Fibroblast of lung (primary cell): ENCODE measurements at regions not wholly inside any gene's neighbourhood (a gene's known extent, or its start where the extent isn't known, plus 50 kb on each side); places are given as distances from the start of the nearest gene placed in this dataset.

Experiments used
- DNase-seq, 2 donors: peaks; one replicate each; pipeline versions ENCODE4 v3.0.0 to v3.0.0-alpha.2; 2010; ENCODE audit warnings: low read depth in 2 of 2
- H2AFZ ChIP-seq: 2 replicates; pipeline ENCODE4 v1.5.1; 2012; ENCODE audit warnings: low read length, control low read depth, inconsistent platforms
- H3K27ac ChIP-seq: 2 replicates; pipeline ENCODE4 v1.5.1; 2011; ENCODE audit warnings: low read length, control low read depth; ENCODE audit not compliant: insufficient read depth
- H3K27me3 ChIP-seq: 2 replicates; pipeline ENCODE4 v1.5.1; 2011; ENCODE audit warnings: mild to moderate bottlenecking, low read length; ENCODE audit not compliant: control insufficient read depth, insufficient read depth
- H3K36me3 ChIP-seq: 2 replicates; pipeline ENCODE4 v1.5.1; 2011; ENCODE audit warnings: low read length; ENCODE audit not compliant: control insufficient read depth, insufficient read depth
- H3K4me1 ChIP-seq: 2 replicates; pipeline ENCODE4 v1.5.1; 2011; ENCODE audit warnings: low read length; ENCODE audit not compliant: control insufficient read depth, insufficient read depth; ENCODE audit errors: extremely low read depth
- H3K4me2 ChIP-seq: 2 replicates; pipeline ENCODE4 v1.5.1; 2011; ENCODE audit warnings: low read length, control low read depth; ENCODE audit not compliant: insufficient read depth; ENCODE audit errors: extremely low read depth
- H3K4me3 ChIP-seq, 4 experiments: fragments of 200-600 bp in 1 of 4; sonication (generic) in 1 of 4; replicated peaks in 1 of 4; 2 replicates each; pipeline ENCODE4 v1.5.1; 2011 to 2016; ENCODE audit warnings: low read length in 4 of 4, low read depth in 3 of 4, mild to moderate bottlenecking in 3 of 4, control low read depth in 2 of 4, inconsistent platforms in 1 of 4, mixed read lengths in 1 of 4; ENCODE audit not compliant: insufficient read depth in 1 of 4; ENCODE audit errors: control extremely low read depth in 1 of 4
- H3K79me2 ChIP-seq: 2 replicates; pipeline ENCODE4 v1.5.1; 2012; ENCODE audit warnings: mild to moderate bottlenecking, low read length, inconsistent platforms; ENCODE audit not compliant: control insufficient read depth, insufficient read depth
- H3K9ac ChIP-seq: 2 replicates; pipeline ENCODE4 v1.5.1; 2011; ENCODE audit warnings: mild to moderate bottlenecking, low read length, control low read depth; ENCODE audit not compliant: insufficient read depth
- H3K9me3 ChIP-seq: 2 replicates; pipeline ENCODE4 v1.5.1; 2012; ENCODE audit warnings: low read depth, low read length; ENCODE audit not compliant: control insufficient read depth, insufficient read depth
- H4K20me1 ChIP-seq: 2 replicates; pipeline ENCODE4 v1.5.1; 2011; ENCODE audit warnings: low read length; ENCODE audit not compliant: control insufficient read depth, insufficient read depth; ENCODE audit errors: extremely low read depth
- CTCF ChIP-seq, 2 donors: IDR thresholded peaks in 1 of 2; conservative IDR thresholded peaks in 1 of 2; 1 replicate in 1 of 2; 2 replicates in 1 of 2; pipeline ENCODE4 v1.5.1; 2011 to 2012; ENCODE audit warnings: low read length in 2 of 2, control low read depth in 1 of 2, inconsistent platforms in 1 of 2, low read depth in 1 of 2, mild to moderate bottlenecking in 1 of 2
- EZH2 ChIP-seq: IDR thresholded peaks from 2 replicates; pipeline ENCODE4 v1.5.1; 2012; ENCODE audit warnings: low read length, control low read depth, mild to moderate bottlenecking; ENCODE audit errors: missing control alignments

DNA sequence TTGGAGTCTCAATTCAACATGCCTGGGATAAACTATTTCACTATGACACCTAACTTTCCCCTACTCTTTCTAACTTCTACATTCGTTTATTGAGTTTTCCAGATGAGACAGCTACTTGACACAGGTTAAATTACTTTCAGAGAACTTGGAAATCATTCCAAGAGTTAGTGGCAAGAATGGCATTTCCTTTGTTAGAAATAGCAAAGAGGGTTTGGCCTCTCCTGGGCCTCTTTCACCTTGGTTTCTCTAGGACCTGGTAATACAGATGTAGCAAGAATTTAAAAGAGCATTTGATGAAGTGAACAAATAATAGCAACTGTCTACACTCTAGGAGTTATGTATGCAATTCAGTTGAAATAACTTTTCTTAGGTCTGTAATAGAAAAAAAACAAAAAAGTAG is 748.9 kb downstream of the MECOM start:
- Histone ChIP-seq H3K4me3 (no peak overlapping the region), H3K9ac (no peak overlapping the region), H3K4me2 (no peak overlapping the region), H3K27ac (no peak overlapping the region), H3K9me3 (no peaks in the 10 kb centered on the region), H3K27me3 (no peaks in the 10 kb centered on the region), H3K79me2 (no peaks in the 10 kb centered on the region), H3K36me3 (no peaks in the 10 kb centered on the region), H3K4me1 (no peaks in the 10 kb centered on the region), H2AFZ (no peak overlapping the region), H4K20me1 (no peaks in the 10 kb centered on the region)
- TF ChIP-seq EZH2, result no peak
- no peak for TF ChIP-seq CTCF (conservative IDR thresholded peaks at IDR 0.05 in 1 of 2, IDR thresholded peaks at IDR 0.05 in 1 of 2; ENCODE audit: low read depth in 1 of 2, low read length in 2 of 2)
- DNase-seq, result peak in 1 of 2 donors; percentile 74

DNA sequence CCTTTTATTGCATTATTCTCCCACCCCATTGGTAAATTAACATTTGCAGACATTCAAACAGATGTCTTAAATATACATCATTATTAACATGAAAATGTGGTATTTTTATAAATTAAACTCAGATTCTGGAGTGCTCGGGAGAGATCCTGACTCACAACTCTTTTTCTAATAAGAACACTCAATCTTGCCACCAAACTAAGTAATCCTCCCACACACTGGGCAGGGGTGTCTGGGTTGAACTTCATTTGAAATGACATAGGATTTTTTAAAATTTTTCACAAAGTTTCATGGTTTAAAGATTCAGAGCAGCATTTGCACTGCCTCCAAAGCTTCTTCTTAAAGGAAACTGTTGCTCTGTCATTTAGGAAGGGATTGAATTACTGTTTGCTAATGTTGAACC is 754.3 kb downstream of the MECOM start:
- H3K9me3 ChIP-seq, result no peaks in the 10 kb centered on the region
- H4K20me1 ChIP-seq, result no peaks in the 10 kb centered on the region
- no peaks in the 10 kb centered on the region for H3K4me1 ChIP-seq
- TF ChIP-seq EZH2 (no peak), CTCF (conservative IDR thresholded peaks at IDR 0.05 in 1 of 2, IDR thresholded peaks at IDR 0.05 in 1 of 2; ENCODE audit: low read depth in 1 of 2, low read length in 2 of 2) (no peak)
- H3K27ac ChIP-seq, result no peak overlapping the region
- no peak overlapping the region for H3K9ac ChIP-seq
- no peak overlapping the region for H2AFZ ChIP-seq
- no peak overlapping the region for H3K4me3 ChIP-seq
- no peak overlapping the region for H3K4me2 ChIP-seq
- H3K79me2 ChIP-seq, result no peaks in the 10 kb centered on the region
- no peaks in the 10 kb centered on the region for H3K27me3 ChIP-seq
- no peaks in the 10 kb centered on the region for H3K36me3 ChIP-seq
- DNase-seq, result peak in 1 of 2 donors; percentile 63

- TF ChIP-seq CTCF (conservative IDR thresholded peaks at IDR 0.05 in 1 of 2, IDR thresholded peaks at IDR 0.05 in 1 of 2; ENCODE audit: low read depth in 1 of 2, low read length in 2 of 2), result no peak
- no peak for TF ChIP-seq EZH2
- Histone ChIP-seq H3K4me3 (no peak overlapping the region), H3K27ac (no peak overlapping the region), H3K36me3 (no peaks in the 10 kb centered on the region), H3K4me2 (no peak overlapping the region), H3K9me3 (no peaks in the 10 kb centered on the region), H2AFZ (no peak overlapping the region), H3K27me3 (no peaks in the 10 kb centered on the region), H3K79me2 (no peaks in the 10 kb centered on the region), H3K4me1 (no peaks in the 10 kb centered on the region), H3K9ac (no peak overlapping the region), H4K20me1 (no peaks in the 10 kb centered on the region)
- DNase-seq, result no peak
These were observed 768.1 kb downstream of the MECOM start for GRCh38 chr3:168895419-168895818.
